HG03469 (cell line): ENCODE measurements at regions not wholly inside any gene's neighbourhood (a gene's known extent, or its start where the extent isn't known, plus 50 kb on each side); places are given as distances from the start of the nearest gene placed in this dataset.
"Not testable (repeated sequence)": the region's sequence is repeated elsewhere in the genome, so short reads cannot be mapped to it uniquely, and the experiment has no call there.

Source experiments
- ATAC-seq: cut with Tn5 transposase; IDR thresholded peaks from one replicate; pipeline ENCODE4 v1.9.1; 2021; ENCODE audit warnings: mild to moderate bottlenecking, moderate library complexity, moderate number of reproducible peaks; ENCODE audit not compliant: unreplicated experiment

DNA sequence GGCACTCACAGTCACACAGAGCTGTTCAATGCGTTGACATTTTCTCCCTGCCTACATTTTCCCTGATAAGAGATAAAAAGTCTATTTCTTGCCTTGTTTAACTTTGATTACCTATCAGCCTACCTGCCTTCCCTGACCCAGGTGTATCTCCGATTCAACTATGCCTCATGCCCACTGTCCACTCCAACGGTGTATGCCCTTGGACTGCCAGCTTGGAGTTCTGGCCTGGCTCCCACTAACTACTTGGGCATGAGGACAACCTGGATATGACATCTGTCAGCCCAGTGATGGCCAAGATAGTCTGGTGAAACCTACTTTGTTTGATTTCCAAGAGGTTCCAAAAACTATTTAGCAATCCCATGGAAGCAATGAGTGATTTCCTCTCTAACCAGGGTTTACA is 93.0 kb upstream of the PELI2 start:
- no peak for ATAC-seq

DNA sequence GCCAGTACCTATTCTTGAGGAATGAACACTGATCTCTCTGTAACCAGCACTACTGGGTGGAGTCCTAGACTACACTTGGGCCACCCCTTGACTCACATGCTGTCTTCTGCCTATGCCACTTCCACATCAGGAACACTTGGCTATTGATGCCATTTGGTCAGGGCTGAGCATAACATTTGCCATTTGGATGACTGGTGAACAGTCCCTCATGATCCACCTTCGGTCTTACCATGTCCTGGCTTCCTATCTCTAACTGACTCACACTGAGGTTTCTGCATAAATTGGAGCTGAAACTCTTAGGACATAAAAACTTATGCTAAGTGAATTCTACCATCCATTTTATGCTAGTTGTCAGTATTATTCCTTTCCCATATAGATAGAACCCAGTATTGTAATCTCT is 91.7 kb upstream of the PELI2 start:
- ATAC-seq = no peak

DNA sequence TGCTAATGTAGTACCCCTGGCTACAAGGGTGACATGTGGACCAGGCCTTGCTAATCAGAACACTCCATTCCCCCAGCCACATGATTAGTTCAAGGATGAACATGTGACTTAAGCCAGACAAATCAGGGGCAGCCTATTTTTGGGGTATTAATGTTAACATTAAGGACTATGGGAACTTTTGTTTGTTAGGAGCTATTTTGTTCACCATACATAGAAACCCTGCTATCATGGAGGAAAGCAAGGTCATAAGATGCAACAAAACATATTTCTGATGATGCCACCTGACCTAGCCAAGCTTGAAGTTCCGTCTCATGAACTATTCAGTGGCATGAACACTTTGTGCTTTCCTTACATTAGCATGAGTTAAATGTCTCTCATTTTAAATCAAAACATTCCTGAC is 90.8 kb upstream of the PELI2 start:
- ATAC-seq = no peak

DNA sequence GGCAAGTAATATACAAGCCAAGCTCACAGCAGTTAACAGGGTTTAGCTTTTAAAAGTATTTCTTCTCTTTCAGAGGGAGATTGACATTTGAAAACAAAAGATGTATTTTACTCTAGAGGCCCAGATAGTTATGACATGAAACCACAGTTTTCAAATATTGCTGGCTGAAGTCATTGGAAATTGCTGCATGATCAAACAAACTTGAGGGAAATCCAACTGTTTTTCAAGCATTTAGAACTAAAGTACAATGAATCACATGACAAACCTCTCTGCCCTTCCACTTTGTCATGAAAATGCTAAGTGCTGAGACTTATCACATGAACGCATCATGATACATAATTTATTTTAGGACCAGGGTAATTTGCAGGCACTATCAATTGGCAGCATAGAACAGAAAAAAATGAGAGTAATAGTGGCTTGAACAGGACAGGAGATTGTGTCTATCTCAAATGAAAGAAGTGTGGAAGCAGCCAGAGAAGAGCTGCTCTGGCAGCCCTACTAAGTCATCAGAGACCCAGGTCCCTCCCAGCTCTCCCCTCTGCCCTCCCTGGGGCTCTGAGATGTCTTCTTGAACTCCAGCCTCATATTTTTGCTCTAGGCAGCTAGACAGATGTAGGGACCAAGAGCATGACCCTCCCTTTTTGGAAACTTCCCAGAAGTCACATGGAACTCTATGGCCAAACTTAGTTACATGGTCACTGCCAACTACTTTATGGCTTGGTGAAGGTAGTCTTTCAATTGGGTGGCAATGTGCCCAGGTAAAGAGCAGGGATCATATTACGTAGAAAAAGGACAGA is 90.1 kb upstream of the PELI2 start:
- ATAC-seq = no peak

DNA sequence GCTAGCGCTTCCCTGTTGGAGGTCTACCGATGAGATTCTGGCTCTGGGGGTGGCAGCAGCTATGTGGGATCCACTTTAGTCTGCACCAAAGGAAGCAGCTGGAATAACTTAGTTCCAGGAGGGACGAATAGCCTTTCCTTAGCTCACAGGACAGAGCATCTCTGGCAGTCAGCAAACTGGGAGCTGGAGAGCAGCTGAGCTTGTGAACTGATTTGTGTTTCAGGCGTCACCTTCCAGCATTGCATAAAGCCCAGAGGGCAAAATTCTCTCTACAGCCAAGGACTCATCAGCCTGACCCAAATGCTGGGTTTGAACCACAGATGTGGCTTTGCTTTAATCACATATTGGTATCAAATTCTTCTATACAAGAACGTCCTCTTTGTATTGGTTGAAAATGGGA is 81.9 kb upstream of the PELI2 start:
- ATAC-seq = no peak

DNA sequence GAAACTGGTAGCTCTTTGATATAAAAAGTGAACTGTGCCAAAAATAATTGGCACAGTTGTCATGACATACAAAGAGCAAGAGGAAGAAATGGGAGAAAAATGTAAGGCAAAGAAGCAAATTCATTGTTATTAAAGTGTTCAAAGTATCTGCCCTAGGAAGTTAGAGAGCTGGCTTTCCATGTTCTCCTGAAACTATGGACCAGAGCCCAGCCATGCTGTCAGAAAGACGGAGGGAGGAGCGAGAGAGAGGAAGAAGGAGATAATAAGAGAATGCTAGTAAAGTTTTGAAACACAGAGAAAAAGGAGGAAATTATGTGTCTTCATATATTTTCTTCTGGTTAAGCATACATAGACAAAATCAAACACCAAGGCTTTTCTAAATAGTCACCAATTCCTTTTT is 78.1 kb upstream of the PELI2 start:
- no peak for ATAC-seq

DNA sequence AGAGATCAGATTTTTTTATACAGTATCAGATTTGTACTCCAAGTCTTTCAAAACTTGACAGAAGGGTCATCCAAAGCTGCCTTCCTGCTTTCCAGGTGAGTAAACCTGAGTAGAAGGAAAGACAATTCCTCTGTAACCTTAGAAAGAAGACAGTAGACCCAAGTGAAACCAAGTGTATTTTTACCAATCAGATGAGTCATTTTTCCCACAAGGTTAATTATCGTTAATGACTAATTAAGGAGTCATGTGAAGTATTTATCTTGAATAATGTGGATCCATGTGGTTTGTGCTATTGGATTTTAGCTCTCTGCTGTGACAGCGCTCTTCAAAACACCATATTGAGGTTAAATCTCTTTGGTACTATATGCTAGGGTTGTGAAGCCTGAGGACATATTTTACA is 74.0 kb upstream of the PELI2 start:
- no peak for ATAC-seq

DNA sequence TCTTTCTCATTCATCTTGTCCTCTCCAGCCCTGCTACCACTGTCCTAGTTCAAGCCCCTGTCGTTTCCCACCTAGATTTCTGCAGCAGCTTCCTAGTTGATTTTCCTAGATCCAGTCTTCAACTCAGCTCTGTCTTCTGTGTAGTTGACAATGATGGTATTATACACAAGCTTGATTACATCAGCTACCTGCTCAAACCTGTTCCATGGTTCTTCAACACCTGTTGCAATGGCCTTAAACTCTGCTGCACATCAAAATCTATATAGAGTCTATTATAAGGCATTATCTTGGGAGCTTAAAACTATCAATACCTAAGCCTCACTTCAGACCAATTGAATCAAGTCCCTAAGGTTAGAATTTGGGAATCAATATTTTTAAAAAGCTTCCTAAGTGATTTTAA is 71.7 kb upstream of the PELI2 start:
- ATAC-seq = no peak

DNA sequence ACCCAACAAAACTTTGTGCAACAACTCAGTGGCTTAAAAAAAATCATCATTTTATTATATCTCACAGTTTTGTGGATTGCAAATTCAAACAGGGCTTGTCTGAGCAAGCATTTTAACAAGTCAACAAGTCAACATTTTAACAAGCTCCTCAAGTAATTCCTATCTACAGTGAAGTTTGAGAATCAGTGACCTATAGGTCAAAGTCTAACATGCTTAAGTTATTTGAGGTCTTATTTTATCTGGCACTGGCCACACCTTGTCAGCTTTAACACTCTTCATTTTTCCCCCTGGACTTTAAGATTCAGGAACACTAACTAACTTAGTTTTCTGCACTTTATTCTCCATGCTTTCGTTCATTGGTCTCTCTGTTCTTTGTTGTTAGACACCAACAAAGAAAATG is 71.2 kb upstream of the PELI2 start:
- no peak for ATAC-seq

DNA sequence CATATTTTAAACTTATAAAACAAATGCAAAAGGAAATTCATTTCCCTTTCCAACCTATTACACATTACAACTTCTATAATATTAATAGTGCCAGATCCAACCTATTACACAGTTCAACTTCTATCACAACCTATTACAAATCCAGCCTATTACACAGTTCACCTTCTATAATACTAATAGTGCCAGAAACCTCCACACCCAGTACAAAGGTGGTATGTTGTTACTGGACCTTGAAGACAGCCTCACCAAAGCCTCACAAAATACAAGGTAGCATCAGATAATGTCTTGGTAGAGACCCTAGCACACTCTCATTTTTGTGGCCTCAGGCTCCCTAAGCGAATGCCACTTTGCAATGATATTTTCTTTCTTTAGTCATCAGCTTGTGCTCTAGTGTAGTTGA is 68.7 kb upstream of the PELI2 start:
- no peak for ATAC-seq

DNA sequence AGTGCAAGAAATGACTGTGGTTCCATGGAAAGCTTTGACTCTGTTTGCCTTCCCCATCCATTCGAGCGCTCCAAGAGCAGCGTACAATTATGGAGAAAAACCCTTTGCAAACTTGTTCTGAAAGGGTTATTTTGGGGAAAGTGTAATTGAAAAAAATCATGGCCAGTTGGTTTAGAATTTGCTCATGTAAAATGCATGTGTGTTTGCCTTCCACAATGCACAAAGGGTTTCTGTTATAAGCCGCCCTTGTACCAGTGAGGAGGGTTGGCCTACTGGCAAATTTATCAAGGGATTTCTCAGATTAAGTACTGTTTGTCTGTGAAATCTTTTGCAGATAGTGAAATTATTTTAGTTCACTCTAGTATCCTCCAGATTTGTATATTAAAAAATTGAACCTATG is 62.7 kb upstream of the PELI2 start:
- ATAC-seq = no peak

DNA sequence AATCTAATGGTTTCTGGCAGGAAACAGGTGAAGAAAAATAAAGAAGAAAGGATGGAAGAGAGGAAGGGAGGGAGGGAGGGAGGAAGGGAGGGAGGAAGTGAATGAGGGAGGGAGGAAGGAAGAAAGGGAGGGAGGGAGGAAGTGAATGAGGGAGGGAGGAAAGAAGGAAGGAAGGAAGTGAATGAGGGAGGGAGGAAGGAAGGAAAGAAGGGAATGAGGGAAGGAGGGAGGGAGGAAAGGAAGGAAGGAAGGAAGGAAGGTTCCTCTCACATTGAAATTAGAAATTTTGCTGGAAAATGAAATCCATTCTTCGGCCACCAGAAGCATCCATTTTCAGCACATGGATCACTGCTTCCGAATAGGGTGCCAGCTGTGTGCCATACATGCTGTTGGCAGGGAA is 62.2 kb upstream of the PELI2 start:
- ATAC-seq = no peak

DNA sequence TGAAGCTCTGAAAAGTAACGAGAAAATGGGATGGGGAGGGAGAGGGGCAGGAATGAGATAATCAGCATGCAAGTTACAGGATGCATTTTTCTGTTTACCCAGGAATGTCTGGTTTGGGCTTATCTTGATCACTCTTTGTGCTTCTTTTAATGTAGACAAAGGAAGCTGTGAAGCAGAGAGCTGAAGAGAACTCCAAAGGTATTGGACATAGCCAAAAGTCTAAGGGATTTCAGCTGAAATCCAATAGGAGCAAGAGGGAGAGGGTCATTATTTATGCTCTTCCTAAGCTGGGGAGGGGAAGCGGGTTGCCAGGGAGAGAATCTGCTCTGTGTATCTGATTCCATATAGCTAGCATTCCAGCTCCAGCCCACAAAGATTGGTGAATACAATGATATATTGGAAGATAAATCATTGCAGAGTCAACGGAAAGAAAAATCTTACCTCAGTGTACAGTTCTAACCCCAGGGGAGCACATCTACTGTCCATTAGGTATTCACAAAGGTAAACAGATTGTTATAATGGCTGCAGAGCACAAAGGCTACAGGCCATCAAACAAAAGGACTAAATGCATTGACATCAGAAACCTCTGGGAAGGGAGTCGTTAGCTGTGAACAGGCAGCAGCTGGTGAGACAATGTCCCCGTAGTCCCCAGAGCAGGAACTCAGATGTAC is 61.0 kb upstream of the PELI2 start:
- no peak for ATAC-seq

DNA sequence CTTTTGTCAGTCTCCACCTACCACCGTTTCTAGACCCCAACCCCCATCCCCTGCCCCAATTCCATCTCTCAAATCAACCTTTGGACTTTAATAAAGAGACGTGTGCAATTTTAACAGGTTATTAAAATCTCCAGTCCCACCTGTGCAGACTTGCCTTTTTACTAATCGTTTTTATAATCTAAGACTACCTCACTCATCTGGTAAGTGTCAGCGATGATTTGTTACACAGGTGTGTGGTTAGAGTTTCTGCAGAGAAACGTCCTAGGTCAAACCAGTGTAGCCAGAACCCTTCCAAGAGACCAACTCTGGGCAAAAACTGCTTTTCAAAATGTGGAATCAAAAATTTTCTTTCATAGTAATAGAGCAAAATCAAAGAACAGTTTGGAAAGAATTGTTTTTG is 60.4 kb upstream of the PELI2 start:
- no peak for ATAC-seq

DNA sequence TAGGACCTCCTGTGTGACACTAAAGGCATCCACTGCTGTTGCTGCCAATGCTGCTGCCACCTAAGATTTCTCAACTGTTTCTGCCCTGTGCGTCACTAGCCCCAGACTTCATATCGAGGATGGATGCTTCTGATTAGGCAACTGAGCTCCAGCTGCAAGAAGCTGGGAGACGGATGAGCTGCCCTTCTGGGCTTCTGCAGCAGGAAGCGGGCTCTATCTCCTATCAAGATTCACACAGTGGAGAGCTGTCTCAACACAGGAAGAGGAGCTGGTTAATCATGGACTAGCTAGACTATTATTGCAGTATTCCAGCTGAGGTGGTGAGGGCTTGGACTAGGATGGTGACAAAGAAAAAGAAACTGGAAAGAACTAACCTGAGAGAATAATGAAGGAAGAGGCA is 59.2 kb upstream of the PELI2 start:
- ATAC-seq = no peak

DNA sequence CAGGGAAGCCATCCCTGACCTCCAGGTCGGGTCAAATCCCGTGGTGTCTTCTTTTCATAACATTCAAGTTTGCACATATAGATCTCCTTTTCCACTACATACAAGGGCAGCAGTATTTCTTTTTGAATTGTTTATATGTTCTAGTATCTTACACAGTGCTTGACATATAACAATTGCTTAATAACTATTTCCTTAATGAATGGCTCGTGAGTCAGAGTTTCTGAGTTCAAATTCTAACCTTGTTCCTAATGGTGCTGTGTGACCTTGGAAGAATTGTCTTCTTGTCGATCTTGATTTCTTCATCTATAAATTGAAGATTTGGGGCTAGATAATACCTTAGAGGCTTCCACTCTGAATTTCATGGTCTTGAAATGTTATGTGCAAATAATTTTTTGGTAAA is 57.2 kb upstream of the PELI2 start:
- no peak for ATAC-seq

DNA sequence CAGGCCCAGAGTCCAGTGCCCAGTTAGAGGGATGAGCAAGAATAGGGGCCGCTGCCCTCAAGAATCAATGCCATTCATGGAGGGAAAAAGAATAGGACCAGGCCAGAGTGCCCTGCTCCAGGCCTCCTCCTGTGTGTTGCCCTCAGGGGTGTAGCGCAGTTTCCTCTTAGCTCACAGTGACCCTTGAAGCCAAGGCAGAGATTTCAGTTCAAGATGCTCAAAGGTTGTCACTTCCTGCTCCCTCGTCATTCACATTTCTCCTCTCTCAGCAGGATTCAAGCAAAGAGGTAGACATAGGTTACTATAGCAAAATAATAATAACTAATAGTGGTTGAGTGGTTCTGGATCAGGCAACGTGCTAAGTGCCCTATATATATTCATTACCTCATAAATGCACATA is 55.1 kb upstream of the PELI2 start:
- ATAC-seq = no peak

DNA sequence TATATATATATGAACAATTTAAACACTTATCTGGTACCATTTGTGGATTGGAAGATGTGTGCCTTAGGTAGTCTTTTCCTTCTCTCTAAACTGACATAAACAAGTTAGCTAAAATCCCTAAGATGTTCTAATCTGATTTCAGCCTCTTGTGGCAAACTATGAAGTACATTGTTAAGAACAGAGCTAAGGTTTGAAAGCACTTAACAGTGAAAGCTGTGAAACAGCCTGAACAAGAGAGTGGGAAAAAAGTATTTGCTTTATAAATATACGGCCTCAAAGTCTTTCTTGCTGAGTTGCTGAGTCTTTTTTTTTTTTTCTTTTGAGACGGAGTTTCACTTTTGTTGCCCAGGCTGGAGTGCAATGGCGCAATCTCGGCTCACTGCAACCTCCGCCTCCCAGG is 53.7 kb upstream of the PELI2 start:
- no peak for ATAC-seq

DNA sequence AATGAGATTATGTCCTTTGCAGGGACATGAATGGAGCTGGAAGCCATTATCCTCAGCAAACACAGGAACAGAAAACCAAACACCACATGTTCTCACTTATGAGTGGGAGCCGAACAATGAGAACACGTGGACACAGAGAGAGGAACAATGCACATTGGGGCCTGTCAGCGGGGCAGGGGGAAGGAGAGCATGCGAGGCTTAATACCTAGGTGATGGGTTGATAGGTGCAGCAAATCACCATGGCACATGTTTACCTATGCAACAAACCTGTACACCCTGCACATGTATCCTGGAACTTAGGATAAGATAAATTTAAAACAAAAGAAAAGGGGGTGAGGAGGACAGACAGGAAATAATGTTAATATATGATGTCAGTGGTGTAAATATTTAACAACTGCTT is 53.0 kb upstream of the PELI2 start:
- ATAC-seq = not testable (repeated sequence)

DNA sequence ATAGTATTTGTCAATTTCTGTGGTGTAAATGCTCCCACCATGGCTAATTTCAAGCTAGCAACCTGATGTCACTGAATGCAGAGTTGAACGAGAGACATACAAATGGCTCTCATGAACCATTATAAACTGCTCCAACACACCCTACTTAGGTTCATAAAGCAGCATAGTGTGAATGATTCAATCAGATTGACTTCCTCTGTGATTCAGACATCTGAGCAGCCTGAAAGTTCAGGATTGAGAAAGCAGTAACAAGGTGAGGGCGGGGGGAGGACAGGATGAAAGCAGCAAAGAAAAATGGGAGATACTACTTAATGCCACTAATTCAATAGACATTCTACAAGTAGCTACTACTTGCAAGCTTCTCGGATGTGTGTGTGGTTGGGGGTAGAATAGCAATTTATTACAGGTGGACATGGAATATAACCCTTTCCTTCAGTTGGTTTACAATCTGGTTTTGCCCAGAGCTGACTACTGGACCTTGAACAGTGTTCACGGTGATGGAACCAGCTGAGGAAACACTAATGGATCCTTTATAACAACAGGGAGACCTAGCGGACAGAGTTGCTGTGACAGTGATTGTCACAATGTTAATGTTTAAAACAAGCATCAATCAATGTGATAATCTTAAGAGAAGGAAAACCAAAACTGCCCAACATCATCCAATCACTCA is 52.5 kb upstream of the PELI2 start:
- no peak for ATAC-seq
